Activated CD8-positive, alpha-beta memory T cell treated with anti-CD3 and anti-CD28 coated beads for 24 hours (primary cell): ENCODE measurements at regions not wholly inside any gene's neighbourhood (a gene's known extent, or its start where the extent isn't known, plus 50 kb on each side); places are given as distances from the start of the nearest gene placed in this dataset.

Experiments
- DNase-seq: peaks from one replicate; pipeline ENCODE4 v3.0.0-alpha.2; 2020

- no peak for DNase-seq
Observed at GRCh38 chr2:59084326-59084725, 843.2 kb upstream of the FANCL start.

GRCh38 chr2:59083075-59083828 is 842.1 kb upstream of the FANCL start:
- DNase-seq, result no peak

- no peak for DNase-seq
Observed at GRCh38 chr2:59082657-59083056, 841.5 kb upstream of the FANCL start.

GRCh38 chr2:59080451-59081181 is 839.5 kb upstream of the FANCL start:
- no peak for DNase-seq

GRCh38 chr2:59077981-59078531 is 836.9 kb upstream of the FANCL start:
- DNase-seq, result no peak

- DNase-seq, result no peak
Observed at GRCh38 chr2:59077026-59077725, 836.1 kb upstream of the FANCL start.

GRCh38 chr2:59076079-59076619 is 835.0 kb upstream of the FANCL start:
- DNase-seq, result no peak

GRCh38 chr2:59074071-59074470 is 832.9 kb upstream of the FANCL start:
- no peak for DNase-seq

GRCh38 chr2:59073286-59073685 is 832.2 kb upstream of the FANCL start:
- DNase-seq, result no peak

GRCh38 chr2:59068255-59068654 is 827.1 kb upstream of the FANCL start:
- DNase-seq, result no peak

GRCh38 chr2:59066787-59067399 is 825.8 kb upstream of the FANCL start:
- DNase-seq, result no peak

- DNase-seq, result no peak
Observed at GRCh38 chr2:59047373-59047995, 806.4 kb upstream of the FANCL start.

- no peak for DNase-seq
Observed at GRCh38 chr2:59046401-59047372, 805.6 kb upstream of the FANCL start.

- no peak for DNase-seq
Observed at GRCh38 chr2:59044736-59045135, 803.6 kb upstream of the FANCL start.

- no peak for DNase-seq
Observed at GRCh38 chr2:59041139-59041538, 800.0 kb upstream of the FANCL start.

- no peak for DNase-seq
Observed at GRCh38 chr2:59034837-59035236, 793.7 kb upstream of the FANCL start.

- no peak for DNase-seq
Observed at GRCh38 chr2:59034106-59034505, 793.0 kb upstream of the FANCL start.

- no peak for DNase-seq
Observed at GRCh38 chr2:59033661-59034060, 792.5 kb upstream of the FANCL start.

- no peak for DNase-seq
Observed at GRCh38 chr2:59032499-59032898, 791.4 kb upstream of the FANCL start.

GRCh38 chr2:59029058-59029457 is 787.9 kb upstream of the FANCL start:
- no peak for DNase-seq

GRCh38 chr2:59027320-59027719 is 786.2 kb upstream of the FANCL start:
- DNase-seq, result no peak
